ENCODE measurements at regions not wholly inside any gene's neighbourhood (a gene's known extent, or its start where the extent isn't known, plus 50 kb on each side); places are given as distances from the start of the nearest gene placed in this dataset.

- Mint-ChIP-seq H3K27ac (ENCODE audit: low read depth, unreplicated experiment) (no peak overlapping the region), H3K4me3 (ENCODE audit: unreplicated experiment) (no peak overlapping the region), H3K27me3 (ENCODE audit: insufficient read depth, unreplicated experiment) (no peaks in the 10 kb centered on the region), H3K9me3 (ENCODE audit: unreplicated experiment) (no peaks in the 10 kb centered on the region), H3K4me1 (ENCODE audit: insufficient read depth, unreplicated experiment) (no peaks in the 10 kb centered on the region), H3K36me3 (ENCODE audit: insufficient read depth, unreplicated experiment) (no peaks in the 10 kb centered on the region)
- DNase-seq (ENCODE audit: unreplicated experiment), result no peak
- no TSS peak for BruUV-seq (replicated peaks)
- no peak for TF ChIP-seq CTCF (IDR thresholded peaks at IDR 0.05; ENCODE audit: unreplicated experiment)
- intact Hi-C loops (cut with micrococcal nuclease), result no loop called here
- CTCF ChIA-PET, result interaction anchor here (0.5 kb wide), 1 partner anchor 86 kb away, joined by 3 read pairs; no protein-coding TSS in a partner anchor
- POLR2A ChIA-PET, result no interaction called here
These were observed 260.0 kb downstream of the FAT3 start for GRCh38 chr11:92484570-92484969.

- BruUV-seq (replicated peaks), result no TSS peak
- POLR2A ChIA-PET, result interaction anchor here (0.6 to 1.7 kb wide), 2 partner anchors 10 to 12 kb away, joined by 3 read pairs; no protein-coding TSS in a partner anchor
- Mint-ChIP-seq H3K36me3 (ENCODE audit: insufficient read depth, unreplicated experiment) (no peaks in the 10 kb centered on the region), H3K27ac (ENCODE audit: low read depth, unreplicated experiment) (no peak overlapping the region), H3K4me3 (ENCODE audit: unreplicated experiment) (no peak overlapping the region), H3K27me3 (ENCODE audit: insufficient read depth, unreplicated experiment) (no peaks in the 10 kb centered on the region), H3K9me3 (ENCODE audit: unreplicated experiment) (no peaks in the 10 kb centered on the region), H3K4me1 (ENCODE audit: insufficient read depth, unreplicated experiment) (no peaks in the 10 kb centered on the region)
- TF ChIP-seq CTCF (IDR thresholded peaks at IDR 0.05; ENCODE audit: unreplicated experiment), result no peak
- intact Hi-C loops (cut with micrococcal nuclease), result no loop called here
- CTCF ChIA-PET, result interaction anchor here (0.7 kb wide), 1 partner anchor 543 kb away, joined by 3 read pairs; no protein-coding TSS in a partner anchor
- no peak for DNase-seq (ENCODE audit: unreplicated experiment)
These were observed 265.3 kb downstream of the FAT3 start for GRCh38 chr11:92489826-92490399.

GRCh38 chr11:92492372-92492771 lies 267.8 kb downstream of the FAT3 start:
- no peak overlapping the region for H3K4me3 Mint-ChIP-seq (ENCODE audit: unreplicated experiment)
- no peaks in the 10 kb centered on the region for H3K36me3 Mint-ChIP-seq (ENCODE audit: insufficient read depth, unreplicated experiment)
- no peaks in the 10 kb centered on the region for H3K27me3 Mint-ChIP-seq (ENCODE audit: insufficient read depth, unreplicated experiment)
- intact Hi-C loops (cut with micrococcal nuclease), result no loop called here
- H3K27ac Mint-ChIP-seq (ENCODE audit: low read depth, unreplicated experiment), result no peak overlapping the region
- ChIA-PET POLR2A (no interaction called here), CTCF (interaction anchor here (0.6 kb wide), 1 partner anchor 13 kb away, joined by 3 read pairs; no protein-coding TSS in a partner anchor)
- H3K9me3 Mint-ChIP-seq (ENCODE audit: unreplicated experiment), result no peaks in the 10 kb centered on the region
- BruUV-seq (replicated peaks), result no TSS peak
- no peak for DNase-seq (ENCODE audit: unreplicated experiment)
- H3K4me1 Mint-ChIP-seq (ENCODE audit: insufficient read depth, unreplicated experiment), result no peaks in the 10 kb centered on the region
- no peak for TF ChIP-seq CTCF (IDR thresholded peaks at IDR 0.05; ENCODE audit: unreplicated experiment)

GRCh38 chr11:92495107-92495793 lies 270.6 kb downstream of the FAT3 start:
- H3K27ac Mint-ChIP-seq (ENCODE audit: low read depth, unreplicated experiment), result no peak overlapping the region
- POLR2A ChIA-PET, result no interaction called here
- H3K9me3 Mint-ChIP-seq (ENCODE audit: unreplicated experiment), result no peaks in the 10 kb centered on the region
- H3K36me3 Mint-ChIP-seq (ENCODE audit: insufficient read depth, unreplicated experiment), result no peaks in the 10 kb centered on the region
- intact Hi-C loops (cut with micrococcal nuclease), result no loop called here
- CTCF ChIA-PET, result interaction anchor here (0.9 kb wide), 1 partner anchor 33 kb away, joined by 3 read pairs; no protein-coding TSS in a partner anchor
- no peaks in the 10 kb centered on the region for H3K27me3 Mint-ChIP-seq (ENCODE audit: insufficient read depth, unreplicated experiment)
- no peak for DNase-seq (ENCODE audit: unreplicated experiment)
- no peak overlapping the region for H3K4me3 Mint-ChIP-seq (ENCODE audit: unreplicated experiment)
- no TSS peak for BruUV-seq (replicated peaks)
- no peak for TF ChIP-seq CTCF (IDR thresholded peaks at IDR 0.05; ENCODE audit: unreplicated experiment)
- peaks cover 7% of the 10 kb centered on the region for H3K4me1 Mint-ChIP-seq (ENCODE audit: insufficient read depth, unreplicated experiment)
